ENCODE measurements at regions not wholly inside any gene's neighbourhood (a gene's known extent, or its start where the extent isn't known, plus 50 kb on each side); places are given as distances from the start of the nearest gene placed in this dataset.

- no peaks in the 10 kb centered on the region for H3K9me3 ChIP-seq
- H3K36me3 ChIP-seq, result no peaks in the 10 kb centered on the region
- no peak overlapping the region for H3K27ac ChIP-seq
- no peak for TF ChIP-seq CTCF (IDR thresholded peaks at IDR 0.05)
- intact Hi-C loops (cut with DNase I), result no loop called here
- no peak overlapping the region for H3K4me3 ChIP-seq
- DNase-seq (no peak), ATAC-seq (no peak)
- H3K4me1 ChIP-seq, result peaks cover 0 to 10% of the 10 kb centered on the region in 2 donors
- H3K27me3 ChIP-seq, result no peaks in the 10 kb centered on the region
Observed at GRCh38 chr5:111857623-111858022, 100.6 kb upstream of the NREP start.

GRCh38 chr5:111856876-111857466 lies 100.0 kb upstream of the NREP start:
- no peaks in the 10 kb centered on the region for H3K9me3 ChIP-seq
- no peak overlapping the region for H3K27ac ChIP-seq
- no peak for TF ChIP-seq CTCF (IDR thresholded peaks at IDR 0.05)
- DNase-seq, result peak in 1 of 4 donors; percentile 52
- no peaks in the 10 kb centered on the region for H3K36me3 ChIP-seq
- H3K27me3 ChIP-seq, result no peaks in the 10 kb centered on the region
- no peak for ATAC-seq
- H3K4me3 ChIP-seq, result no peak overlapping the region
- intact Hi-C loops (cut with DNase I), result no loop called here
- peaks cover 0 to 10% of the 10 kb centered on the region in 2 donors for H3K4me1 ChIP-seq

GRCh38 chr5:111855356-111855755 lies 98.4 kb upstream of the NREP start:
- no peak overlapping the region for H3K4me3 ChIP-seq
- intact Hi-C loops (cut with DNase I), result no loop called here
- peaks cover 0 to 10% of the 10 kb centered on the region in 2 donors for H3K4me1 ChIP-seq
- H3K27me3 ChIP-seq, result no peaks in the 10 kb centered on the region
- H3K27ac ChIP-seq, result no peak overlapping the region
- ATAC-seq (no peak), DNase-seq (peak in 2 of 4 donors; percentile 77 to 79)
- no peaks in the 10 kb centered on the region for H3K9me3 ChIP-seq
- H3K36me3 ChIP-seq, result no peaks in the 10 kb centered on the region
- no peak for TF ChIP-seq CTCF (IDR thresholded peaks at IDR 0.05)

- Histone ChIP-seq H3K4me1 (peaks cover 0 to under 1% of the 10 kb centered on the region in 2 donors), H3K27me3 (no peaks in the 10 kb centered on the region), H3K27ac (no peak overlapping the region), H3K9me3 (no peaks in the 10 kb centered on the region), H3K4me3 (no peak overlapping the region), H3K36me3 (no peaks in the 10 kb centered on the region)
- ATAC-seq (no peak), DNase-seq (no peak)
- TF ChIP-seq CTCF (IDR thresholded peaks at IDR 0.05), result no peak
- intact Hi-C loops (cut with DNase I), result no loop called here
Observed at GRCh38 chr5:111854186-111854585, 97.2 kb upstream of the NREP start.

GRCh38 chr5:111853748-111854147 lies 96.8 kb upstream of the NREP start:
- no peak for ATAC-seq
- intact Hi-C loops (cut with DNase I), result no loop called here
- Histone ChIP-seq H3K9me3 (no peaks in the 10 kb centered on the region), H3K27ac (no peak overlapping the region), H3K27me3 (no peaks in the 10 kb centered on the region), H3K36me3 (no peaks in the 10 kb centered on the region), H3K4me3 (no peak overlapping the region), H3K4me1 (no peaks in the 10 kb centered on the region)
- no peak for TF ChIP-seq CTCF (IDR thresholded peaks at IDR 0.05)
- peak in 2 of 4 donors; percentile 78 to 87 for DNase-seq
